Chondrocyte (in vitro differentiated cells): ENCODE measurements at regions not wholly inside any gene's neighbourhood (a gene's known extent, or its start where the extent isn't known, plus 50 kb on each side); places are given as distances from the start of the nearest gene placed in this dataset.
"Not testable (repeated sequence)": the region's sequence is repeated elsewhere in the genome, so short reads cannot be mapped to it uniquely, and the experiment has no call there.

Source experiments
- DNase-seq: peaks from one replicate; pipeline ENCODE4 v3.0.0; 2021; ENCODE audit warnings: mixed read lengths, low spot score
- H3K27ac Mint-ChIP-seq: one replicate; pipeline ENCODE4 v1.8.0; 2021; ENCODE audit warnings: mild to moderate bottlenecking, moderate library complexity, mixed read lengths; ENCODE audit not compliant: unreplicated experiment
- H3K27me3 Mint-ChIP-seq: 2 replicates; pipeline ENCODE4 v1.8.0; 2021; ENCODE audit warnings: low read depth, mixed read lengths
- H3K36me3 Mint-ChIP-seq: 2 replicates; pipeline ENCODE4 v1.8.0; 2021; ENCODE audit warnings: low read depth, mixed read lengths
- H3K4me1 Mint-ChIP-seq: 2 replicates; pipeline ENCODE4 v1.8.0; 2021; ENCODE audit warnings: low read depth, mild to moderate bottlenecking, mixed read lengths
- H3K4me3 Mint-ChIP-seq: one replicate; pipeline ENCODE4 v1.8.0; 2021; ENCODE audit warnings: mild to moderate bottlenecking, moderate library complexity, mixed read lengths; ENCODE audit not compliant: unreplicated experiment
- H3K9me3 Mint-ChIP-seq: 2 replicates; pipeline ENCODE4 v1.8.0; 2021; ENCODE audit warnings: low read depth, mixed read lengths
- CTCF ChIP-seq: fragments of 200-600 bp; sonication (generic); IDR thresholded peaks from 2 replicates; pipeline ENCODE4 v1.5.0; 2021; ENCODE audit warnings: antibody characterized with exemption, mild to moderate bottlenecking, moderate library complexity

DNA sequence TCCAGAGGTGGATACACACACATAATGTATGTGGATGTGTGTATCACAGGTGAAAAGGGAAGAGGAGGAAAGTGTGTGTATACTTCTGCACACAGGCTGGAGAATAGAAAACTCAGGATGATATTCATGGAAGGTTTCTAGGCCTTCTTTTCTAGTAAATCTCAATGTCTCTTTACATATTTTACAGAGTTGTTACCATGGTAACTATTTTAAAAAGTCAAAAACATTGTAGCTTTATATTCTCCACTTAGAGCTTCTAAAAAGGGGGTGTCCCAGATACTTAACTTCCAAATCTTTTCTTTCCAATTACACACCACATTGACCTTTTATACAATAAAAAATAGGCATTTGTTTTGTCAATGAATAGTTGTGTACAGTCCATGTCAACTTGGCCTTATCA, 604.8 kb upstream of the LCORL start:
- Mint-ChIP-seq H3K9me3 (peaks cover 3% of the 10 kb centered on the region), H3K4me3 (no peak overlapping the region), H3K27ac (peak overlapping the region; percentile 38), H3K36me3 (no peaks in the 10 kb centered on the region), H3K4me1 (peaks cover 20% of the 10 kb centered on the region), H3K27me3 (no peaks in the 10 kb centered on the region)
- no peak for TF ChIP-seq CTCF
- no peak for DNase-seq

GRCh38 chr4:18621186-18621585, 599.6 kb upstream of the LCORL start:
- DNase-seq, result no peak
- no peak overlapping the region for H3K27ac Mint-ChIP-seq
- no peaks in the 10 kb centered on the region for H3K9me3 Mint-ChIP-seq
- H3K4me3 Mint-ChIP-seq, result no peak overlapping the region
- no peak for TF ChIP-seq CTCF
- no peaks in the 10 kb centered on the region for H3K27me3 Mint-ChIP-seq
- no peaks in the 10 kb centered on the region for H3K36me3 Mint-ChIP-seq
- peaks cover 2% of the 10 kb centered on the region for H3K4me1 Mint-ChIP-seq

GRCh38 chr4:18616720-18617119, 595.2 kb upstream of the LCORL start:
- Mint-ChIP-seq H3K27me3 (no peaks in the 10 kb centered on the region), H3K27ac (no peak overlapping the region), H3K4me3 (no peak overlapping the region), H3K4me1 (no peaks in the 10 kb centered on the region), H3K36me3 (no peaks in the 10 kb centered on the region), H3K9me3 (no peaks in the 10 kb centered on the region)
- no peak for TF ChIP-seq CTCF
- no peak for DNase-seq

DNA sequence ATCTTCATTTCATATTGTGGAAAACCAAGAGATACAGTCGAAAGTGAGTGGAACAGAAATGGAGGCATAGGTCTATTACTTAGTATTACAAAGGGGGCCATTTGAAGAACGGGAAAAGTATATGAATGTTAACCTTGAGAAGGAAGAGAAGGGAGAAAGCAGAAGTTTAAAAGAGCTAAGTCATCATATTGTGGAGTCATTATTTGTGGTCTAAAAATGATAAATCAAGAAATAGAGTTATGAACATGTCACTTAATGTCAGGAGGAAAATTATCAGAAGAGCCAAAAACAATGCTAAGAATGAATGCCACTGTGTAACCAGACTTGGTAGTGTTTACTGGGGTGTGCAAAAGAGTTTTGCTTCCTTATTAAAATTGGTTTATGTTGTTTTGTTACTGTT, 589.5 kb upstream of the LCORL start:
- Mint-ChIP-seq H3K4me3 (no peak overlapping the region), H3K36me3 (no peaks in the 10 kb centered on the region), H3K4me1 (peaks cover 4% of the 10 kb centered on the region), H3K27me3 (no peaks in the 10 kb centered on the region), H3K27ac (no peak overlapping the region), H3K9me3 (peaks cover 6% of the 10 kb centered on the region)
- no peak for TF ChIP-seq CTCF
- DNase-seq, result no peak

DNA sequence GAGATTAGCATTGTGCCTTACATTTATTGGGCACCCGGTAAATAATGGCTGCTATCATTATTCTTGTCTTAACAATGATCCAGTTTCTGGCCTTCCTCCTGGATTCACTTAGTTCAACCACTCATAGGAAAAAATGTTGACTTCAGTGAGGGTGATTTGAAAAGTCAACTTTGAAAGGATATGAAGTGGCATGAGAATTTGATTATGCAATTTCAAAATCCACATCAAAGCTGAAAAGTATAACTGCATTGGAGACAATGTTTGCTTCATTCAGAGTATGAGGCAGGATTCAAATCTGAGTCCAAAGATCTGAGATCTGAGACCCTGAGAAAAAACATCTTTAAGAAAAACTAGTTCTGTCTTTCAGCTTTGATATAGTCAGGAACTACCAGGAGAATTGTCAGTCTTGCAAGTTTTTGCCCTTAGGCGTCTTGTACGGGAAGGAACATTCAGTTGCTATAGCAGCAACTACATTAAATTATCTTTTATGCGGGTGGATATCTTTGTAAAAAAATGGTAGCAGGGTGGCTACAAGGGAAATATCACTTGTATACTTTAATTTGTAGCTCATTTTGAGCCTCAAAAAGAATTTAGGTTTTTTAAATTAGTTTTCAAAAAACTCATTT, 587.5 kb upstream of the LCORL start:
- Mint-ChIP-seq H3K9me3 (peaks cover 6% of the 10 kb centered on the region), H3K4me3 (no peak overlapping the region), H3K4me1 (peaks cover 4% of the 10 kb centered on the region), H3K27me3 (no peaks in the 10 kb centered on the region), H3K36me3 (no peaks in the 10 kb centered on the region), H3K27ac (no peak overlapping the region)
- TF ChIP-seq CTCF, result no peak
- DNase-seq, result no peak

GRCh38 chr4:18602610-18603009, 581.1 kb upstream of the LCORL start:
- H3K4me3 Mint-ChIP-seq, DNase-seq, H3K4me1 Mint-ChIP-seq, H3K27ac Mint-ChIP-seq, H3K27me3 Mint-ChIP-seq, H3K9me3 Mint-ChIP-seq, H3K36me3 Mint-ChIP-seq: not testable (repeated sequence)
